OCI-LY7 (cell line): ENCODE measurements at regions not wholly inside any gene's neighbourhood (a gene's known extent, or its start where the extent isn't known, plus 50 kb on each side); places are given as distances from the start of the nearest gene placed in this dataset.

Experiments
- BruUV-seq: library from RNA; stranded (reverse); fragments of 400-500 nt; replicated peaks from 2 replicates; lab custom pipeline; 2021; lab: Mats Ljungman, UMichigan
- CTCF ChIA-PET: fragments of 300-600 bp; sonication (Branson Sonifier 250); formaldehyde crosslinking; loops from one replicate; lab custom pipeline; 2022; ENCODE audit warnings: antibody characterized with exemption; ENCODE audit not compliant: unreplicated experiment; lab: Charles Lee
- POLR2A ChIA-PET: fragments of 300-600 bp; sonication (Branson Sonifier 250); formaldehyde crosslinking; loops from one replicate; lab custom pipeline; 2022; ENCODE audit warnings: antibody characterized with exemption; lab: Charles Lee
- DNase-seq: peaks from one replicate; pipeline ENCODE4 v3.0.0-alpha.2; 2015; ENCODE audit warnings: low spot score
- H2AFZ ChIP-seq: fragments of 200-600 bp; sonication (generic), shearing (Covaris generic); 2 replicates; pipeline ENCODE4 v1.6.1; 2014; ENCODE audit warnings: mild to moderate bottlenecking, antibody characterized with exemption, low read length, moderate library complexity
- H3K27ac ChIP-seq: fragments of 200-600 bp; sonication (generic); 2 replicates; pipeline ENCODE4 v1.5.1; 2014; ENCODE audit warnings: mixed run types, low read depth, mild to moderate bottlenecking, moderate library complexity, low read length, inconsistent platforms; ENCODE audit not compliant: poor library complexity, severe bottlenecking
- H3K36me3 ChIP-seq: fragments of 200-600 bp; sonication (generic); 2 replicates; pipeline ENCODE4 v1.6.1; 2014; ENCODE audit warnings: mild to moderate bottlenecking, antibody characterized with exemption, low read length, moderate library complexity, mixed read lengths; ENCODE audit not compliant: insufficient read depth
- H3K4me1 ChIP-seq: fragments of 200-600 bp; sonication (generic); 2 replicates; pipeline ENCODE4 v1.5.1; 2014; ENCODE audit warnings: mild to moderate bottlenecking, low read length; ENCODE audit not compliant: insufficient read depth, poor library complexity, severe bottlenecking
- H3K4me2 ChIP-seq: fragments of 200-600 bp; sonication (generic); 2 replicates; pipeline ENCODE4 v1.6.1; 2014; ENCODE audit warnings: mild to moderate bottlenecking, low read length
- H3K4me3 ChIP-seq: fragments of 200-600 bp; sonication (generic); 2 replicates; pipeline ENCODE4 v1.5.1; 2014; ENCODE audit warnings: mild to moderate bottlenecking, low read depth, low read length; ENCODE audit not compliant: poor library complexity, severe bottlenecking
- H3K79me2 ChIP-seq: fragments of 200-600 bp; sonication (generic); 2 replicates; pipeline ENCODE4 v1.6.1; 2016; ENCODE audit warnings: low read depth, mild to moderate bottlenecking, low read length, moderate library complexity, mixed read lengths; ENCODE audit not compliant: insufficient read depth
- H3K9me2 ChIP-seq: fragments of 200-600 bp; sonication (generic); 2 replicates; pipeline ENCODE4 v1.6.1; 2016; ENCODE audit warnings: mild to moderate bottlenecking, low read length, mixed read lengths; ENCODE audit not compliant: insufficient read depth
- H3K9me3 ChIP-seq: fragments of 200-600 bp; sonication (generic); 2 replicates; pipeline ENCODE4 v1.6.1; 2014; ENCODE audit warnings: mild to moderate bottlenecking, mixed run types, low read length, mixed read lengths
- H4K20me1 ChIP-seq: fragments of 200-600 bp; sonication (generic); 2 replicates; pipeline ENCODE4 v1.6.1; 2014; ENCODE audit warnings: mild to moderate bottlenecking, antibody characterized with exemption, low read length, moderate library complexity, mixed read lengths; ENCODE audit not compliant: insufficient read depth
- EZH2phosphoT487 ChIP-seq: fragments of 200-600 bp; sonication (generic); IDR thresholded peaks from 2 replicates; pipeline ENCODE4 v1.6.1; 2018; ENCODE audit warnings: low read depth, borderline replicate concordance, mild to moderate bottlenecking, mixed run types, antibody characterized with exemption, low read length, moderate library complexity, mixed read lengths
- intact Hi-C: fragments of 100-400 bp; cut with micrococcal nuclease; formaldehyde crosslinking; loops from one replicate; pipeline ENCODE4 v1.10.0; 2022; ENCODE audit not compliant: unreplicated experiment
- TF ChIP-seq, protein P1 (sequence below): fragments of 200-600 bp; sonication (generic); conservative IDR thresholded peaks from 2 replicates; pipeline ENCODE4 v1.5.1; 2014; ENCODE audit warnings: mild to moderate bottlenecking, antibody characterized with exemption, low read length, moderate library complexity, mixed read lengths

- no peaks in the 10 kb centered on the region for H4K20me1 ChIP-seq
- no peak overlapping the region for H3K4me3 ChIP-seq
- no peak for TF ChIP-seq EZH2phosphoT487
- TF ChIP-seq, protein P1, sequence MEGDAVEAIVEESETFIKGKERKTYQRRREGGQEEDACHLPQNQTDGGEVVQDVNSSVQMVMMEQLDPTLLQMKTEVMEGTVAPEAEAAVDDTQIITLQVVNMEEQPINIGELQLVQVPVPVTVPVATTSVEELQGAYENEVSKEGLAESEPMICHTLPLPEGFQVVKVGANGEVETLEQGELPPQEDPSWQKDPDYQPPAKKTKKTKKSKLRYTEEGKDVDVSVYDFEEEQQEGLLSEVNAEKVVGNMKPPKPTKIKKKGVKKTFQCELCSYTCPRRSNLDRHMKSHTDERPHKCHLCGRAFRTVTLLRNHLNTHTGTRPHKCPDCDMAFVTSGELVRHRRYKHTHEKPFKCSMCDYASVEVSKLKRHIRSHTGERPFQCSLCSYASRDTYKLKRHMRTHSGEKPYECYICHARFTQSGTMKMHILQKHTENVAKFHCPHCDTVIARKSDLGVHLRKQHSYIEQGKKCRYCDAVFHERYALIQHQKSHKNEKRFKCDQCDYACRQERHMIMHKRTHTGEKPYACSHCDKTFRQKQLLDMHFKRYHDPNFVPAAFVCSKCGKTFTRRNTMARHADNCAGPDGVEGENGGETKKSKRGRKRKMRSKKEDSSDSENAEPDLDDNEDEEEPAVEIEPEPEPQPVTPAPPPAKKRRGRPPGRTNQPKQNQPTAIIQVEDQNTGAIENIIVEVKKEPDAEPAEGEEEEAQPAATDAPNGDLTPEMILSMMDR, result peak; percentile 62
- H3K9me2 ChIP-seq, result no peaks in the 10 kb centered on the region
- no peak overlapping the region for H2AFZ ChIP-seq
- ChIA-PET CTCF (no interaction called here), POLR2A (no interaction called here)
- intact Hi-C loops, result no loop called here
- no peaks in the 10 kb centered on the region for H3K79me2 ChIP-seq
- no peaks in the 10 kb centered on the region for H3K9me3 ChIP-seq
- no peak overlapping the region for H3K27ac ChIP-seq
- no peaks in the 10 kb centered on the region for H3K36me3 ChIP-seq
- H3K4me1 ChIP-seq, result no peaks in the 10 kb centered on the region
- BruUV-seq, result no TSS peak
- H3K4me2 ChIP-seq, result no peak overlapping the region
- peak; percentile 11 for DNase-seq
Measured at GRCh38 chr5:61933787-61934626, 372.0 kb upstream of the KIF2A start.

DNA sequence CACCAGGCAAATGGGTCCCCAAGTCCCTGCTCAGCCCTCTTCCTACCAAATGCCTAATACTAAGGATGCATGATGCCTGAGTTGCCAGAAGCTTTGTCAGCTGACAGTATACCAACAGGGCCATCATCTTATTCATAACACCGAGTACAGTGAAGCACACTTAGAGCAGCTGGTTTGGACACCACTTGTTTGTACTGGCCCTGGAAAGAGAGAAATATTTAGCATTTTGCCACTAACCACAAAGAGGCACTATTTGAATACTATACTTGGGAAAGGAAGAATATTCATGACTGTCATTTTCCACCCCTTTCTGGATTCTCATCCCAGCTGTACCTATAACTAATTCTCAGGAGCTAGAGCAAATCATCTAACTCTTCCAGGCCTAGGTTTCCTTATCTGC, 364.4 kb upstream of the KIF2A start:
- no peak overlapping the region for H3K4me2 ChIP-seq
- no peaks in the 10 kb centered on the region for H3K4me1 ChIP-seq
- no peak overlapping the region for H3K27ac ChIP-seq
- POLR2A ChIA-PET, result no interaction called here
- no peaks in the 10 kb centered on the region for H3K9me2 ChIP-seq
- DNase-seq, result no peak
- intact Hi-C loops, result no loop called here
- CTCF ChIA-PET, result no interaction called here
- no peaks in the 10 kb centered on the region for H3K36me3 ChIP-seq
- no peaks in the 10 kb centered on the region for H3K9me3 ChIP-seq
- no peak overlapping the region for H2AFZ ChIP-seq
- no peaks in the 10 kb centered on the region for H3K79me2 ChIP-seq
- BruUV-seq, result no TSS peak
- H3K4me3 ChIP-seq, result no peak overlapping the region
- TF ChIP-seq, protein P1, result no peak
- TF ChIP-seq EZH2phosphoT487, result no peak
- H4K20me1 ChIP-seq, result no peaks in the 10 kb centered on the region

DNA sequence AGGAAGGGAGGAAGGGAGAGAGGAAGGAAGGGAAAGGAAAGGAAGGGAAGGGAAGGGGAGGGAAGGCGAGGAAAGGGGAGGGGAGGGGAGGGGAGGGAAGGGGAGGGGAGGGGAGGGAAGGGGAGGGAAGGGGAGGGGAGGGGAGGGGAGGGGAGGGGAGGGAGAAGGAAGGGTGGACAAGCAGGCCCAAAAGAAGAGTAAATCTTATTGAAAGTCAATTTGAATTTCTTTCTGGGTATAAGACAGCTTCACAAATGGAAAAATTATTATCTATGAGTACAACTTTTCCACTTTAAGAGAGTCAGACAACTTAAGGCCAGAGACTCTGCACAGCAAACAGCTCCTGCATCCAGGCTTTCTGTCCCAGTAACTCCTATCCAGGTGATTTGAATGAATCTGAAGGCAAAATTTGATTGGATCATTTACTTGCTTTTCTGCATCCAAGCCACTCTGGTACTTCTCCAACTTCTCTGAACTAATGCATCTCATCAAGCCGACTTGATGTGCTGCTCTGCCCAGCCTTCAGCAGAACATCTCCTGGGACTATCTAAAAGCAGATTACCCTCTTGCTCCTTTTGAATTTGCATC, 363.4 kb upstream of the KIF2A start:
- Histone ChIP-seq H3K36me3 (no peaks in the 10 kb centered on the region), H3K27ac (no peak overlapping the region), H3K9me3 (no peaks in the 10 kb centered on the region), H3K4me2 (no peak overlapping the region), H4K20me1 (no peaks in the 10 kb centered on the region), H3K79me2 (no peaks in the 10 kb centered on the region), H3K4me1 (no peaks in the 10 kb centered on the region), H3K4me3 (no peak overlapping the region), H3K9me2 (no peaks in the 10 kb centered on the region), H2AFZ (no peak overlapping the region)
- CTCF ChIA-PET, result no interaction called here
- no TSS peak for BruUV-seq
- POLR2A ChIA-PET, result no interaction called here
- TF ChIP-seq, protein P1, result no peak
- no peak for TF ChIP-seq EZH2phosphoT487
- intact Hi-C loops, result no loop called here
- DNase-seq, result no peak
